Neural crest cell (in vitro differentiated cells): ENCODE measurements at regions not wholly inside any gene's neighbourhood (a gene's known extent, or its start where the extent isn't known, plus 50 kb on each side); places are given as distances from the start of the nearest gene placed in this dataset.

Source experiments
- DNase-seq: peaks from one replicate; pipeline ENCODE4 v3.0.0; 2021; ENCODE audit warnings: low read depth, mixed read lengths, low spot score
- H3K27ac Mint-ChIP-seq: one replicate; pipeline ENCODE4 v1.8.0; 2021; ENCODE audit warnings: mild to moderate bottlenecking, mixed read lengths; ENCODE audit not compliant: unreplicated experiment
- H3K27me3 Mint-ChIP-seq: 2 replicates; pipeline ENCODE4 v1.8.0; 2021; ENCODE audit warnings: low read depth, mild to moderate bottlenecking, mixed read lengths
- H3K36me3 Mint-ChIP-seq: 2 replicates; pipeline ENCODE4 v1.8.0; 2021; ENCODE audit warnings: low read depth, mild to moderate bottlenecking, mixed read lengths
- H3K4me1 Mint-ChIP-seq: 2 replicates; pipeline ENCODE4 v1.8.0; 2021; ENCODE audit warnings: mixed read lengths
- H3K4me3 Mint-ChIP-seq: one replicate; pipeline ENCODE4 v1.8.0; 2021; ENCODE audit warnings: mild to moderate bottlenecking, mixed read lengths
- H3K9me3 Mint-ChIP-seq: 2 replicates; pipeline ENCODE4 v1.8.0; 2021; ENCODE audit warnings: mixed read lengths
- CTCF ChIP-seq: fragments of 200-600 bp; sonication (generic); conservative IDR thresholded peaks from 2 replicates; pipeline ENCODE4 v1.5.0; 2021; ENCODE audit warnings: antibody characterized with exemption, mild to moderate bottlenecking

- no peak for TF ChIP-seq CTCF
- no peak overlapping the region for H3K4me3 Mint-ChIP-seq
Observed at GRCh38 chr20:59481067-59481466, 123.3 kb upstream of the PHACTR3 start.

GRCh38 chr20:59481477-59482018 lies 122.8 kb upstream of the PHACTR3 start:
- no peak overlapping the region for H3K4me3 Mint-ChIP-seq
- peaks cover 17% of the 10 kb centered on the region for H3K4me1 Mint-ChIP-seq
- DNase-seq, result no peak
- TF ChIP-seq CTCF, result no peak
- no peaks in the 10 kb centered on the region for H3K27me3 Mint-ChIP-seq
- H3K36me3 Mint-ChIP-seq, result no peaks in the 10 kb centered on the region
- H3K9me3 Mint-ChIP-seq, result no peaks in the 10 kb centered on the region
- H3K27ac Mint-ChIP-seq, result no peak overlapping the region

More at GRCh38 chr20:59481067-59481466, 123.3 kb upstream of the PHACTR3 start:
- Mint-ChIP-seq H3K4me1 (peaks cover 17% of the 10 kb centered on the region), H3K9me3 (no peaks in the 10 kb centered on the region), H3K27me3 (no peaks in the 10 kb centered on the region), H3K27ac (no peak overlapping the region), H3K36me3 (no peaks in the 10 kb centered on the region)
- no peak for DNase-seq

GRCh38 chr20:59482351-59483187 lies 121.8 kb upstream of the PHACTR3 start:
- H3K4me3 Mint-ChIP-seq, result no peak overlapping the region

GRCh38 chr20:59483481-59483880 lies 120.9 kb upstream of the PHACTR3 start:
- Mint-ChIP-seq H3K36me3 (no peaks in the 10 kb centered on the region), H3K4me3 (no peak overlapping the region), H3K9me3 (no peaks in the 10 kb centered on the region), H3K4me1 (peaks cover 17% of the 10 kb centered on the region), H3K27ac (no peak overlapping the region), H3K27me3 (no peaks in the 10 kb centered on the region)
- DNase-seq, result no peak
- no peak for TF ChIP-seq CTCF

More at GRCh38 chr20:59482351-59483187, 121.8 kb upstream of the PHACTR3 start:
- Mint-ChIP-seq H3K4me1 (peaks cover 17% of the 10 kb centered on the region), H3K9me3 (no peaks in the 10 kb centered on the region), H3K36me3 (no peaks in the 10 kb centered on the region), H3K27me3 (no peaks in the 10 kb centered on the region), H3K27ac (peak overlapping the region; percentile 31)
- no peak for TF ChIP-seq CTCF
- DNase-seq, result no peak

GRCh38 chr20:59484228-59484627 lies 120.1 kb upstream of the PHACTR3 start:
- Mint-ChIP-seq H3K36me3 (no peaks in the 10 kb centered on the region), H3K9me3 (no peaks in the 10 kb centered on the region), H3K4me1 (peaks cover 17% of the 10 kb centered on the region), H3K4me3 (no peak overlapping the region), H3K27me3 (no peaks in the 10 kb centered on the region), H3K27ac (peak overlapping the region; percentile 39)
- DNase-seq, result no peak
- TF ChIP-seq CTCF, result no peak
